DND-41 (cell line): ENCODE measurements at regions not wholly inside any gene's neighbourhood (a gene's known extent, or its start where the extent isn't known, plus 50 kb on each side); places are given as distances from the start of the nearest gene placed in this dataset.

Experiments used
- CTCF ChIP-seq: IDR thresholded peaks from 2 replicates; pipeline ENCODE4 v1.5.1; 2012; ENCODE audit warnings: borderline replicate concordance, low read length, moderate library complexity, mild to moderate bottlenecking; ENCODE audit not compliant: poor library complexity, severe bottlenecking; ENCODE audit errors: extremely low read depth
- EZH2 ChIP-seq: IDR thresholded peaks from 3 replicates; pipeline ENCODE4 v1.6.1; 2012; ENCODE audit warnings: borderline replicate concordance, low read depth, mild to moderate bottlenecking, moderate library complexity, low read length, inconsistent platforms; ENCODE audit not compliant: severe bottlenecking

DNA sequence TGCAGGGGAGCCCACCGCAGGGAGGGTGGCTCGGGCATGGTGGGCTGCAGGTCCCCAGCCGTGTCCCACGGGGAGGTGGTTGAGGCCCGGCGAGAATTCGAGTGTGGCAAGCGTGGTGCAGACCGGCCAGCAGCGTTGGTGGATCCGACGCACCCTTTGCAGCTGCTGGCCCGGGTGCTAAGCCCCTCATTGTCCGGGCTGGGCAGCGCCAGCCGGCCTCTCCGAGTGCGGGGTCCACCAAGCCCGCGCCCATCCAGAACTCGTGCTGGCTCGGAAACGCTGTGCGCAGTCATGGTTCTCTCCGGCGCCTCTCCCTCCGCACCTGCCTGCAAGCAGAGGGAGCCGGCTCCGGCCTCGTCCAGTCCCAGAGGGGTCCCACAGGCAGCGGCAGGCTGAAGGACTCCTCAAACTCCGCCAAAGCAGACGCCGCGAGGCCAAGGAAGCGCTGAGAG lies 177.0 kb upstream of the SLC35G4 start:
- TF ChIP-seq CTCF = no peak
- no peak for TF ChIP-seq EZH2
